H9 (cell line): ENCODE measurements at regions not wholly inside any gene's neighbourhood (a gene's known extent, or its start where the extent isn't known, plus 50 kb on each side); places are given as distances from the start of the nearest gene placed in this dataset.

Experiments used
- DNase-seq: peaks from one replicate; pipeline ENCODE4 v3.0.0-alpha.2; 2017
- H2AFZ ChIP-seq: one replicate; pipeline ENCODE4 v1.6.1; 2013; ENCODE audit warnings: mild to moderate bottlenecking, low read length, control low read depth, moderate library complexity
- H2AK5ac ChIP-seq: 2 replicates; pipeline ENCODE4 v1.6.1; 2013; ENCODE audit warnings: low read length, control low read depth, mixed read lengths; ENCODE audit not compliant: insufficient read length
- H2BK120ac ChIP-seq: one replicate; pipeline ENCODE4 v1.6.1; 2013; ENCODE audit warnings: low read depth, mild to moderate bottlenecking, low read length, control low read depth, inconsistent platforms; ENCODE audit not compliant: poor library complexity, severe bottlenecking
- H2BK12ac ChIP-seq: 2 replicates; pipeline ENCODE4 v1.6.1; 2013; ENCODE audit warnings: low read length, control low read depth, mixed read lengths, low read depth; ENCODE audit not compliant: insufficient read length
- H2BK15ac ChIP-seq: 2 replicates; pipeline ENCODE4 v1.6.1; 2013; ENCODE audit warnings: low read depth, low read length, control low read depth
- H2BK20ac ChIP-seq: one replicate; pipeline ENCODE4 v1.6.1; 2013; ENCODE audit warnings: low read depth, mild to moderate bottlenecking, low read length, control low read depth, inconsistent platforms; ENCODE audit not compliant: poor library complexity, severe bottlenecking
- H2BK5ac ChIP-seq: 2 replicates; pipeline ENCODE4 v1.6.1; 2013; ENCODE audit warnings: low read length, control low read depth, mixed read lengths; ENCODE audit not compliant: insufficient read length
- H3K14ac ChIP-seq: 2 replicates; pipeline ENCODE4 v1.6.1; 2013; ENCODE audit warnings: low read length, control low read depth; ENCODE audit not compliant: insufficient read depth
- H3K18ac ChIP-seq: 2 replicates; pipeline ENCODE4 v1.6.1; 2013; ENCODE audit warnings: low read depth, mild to moderate bottlenecking, mixed read lengths, low read length, control low read depth; ENCODE audit not compliant: insufficient read length
- H3K23ac ChIP-seq: 2 replicates; pipeline ENCODE4 v1.6.1; 2013; ENCODE audit warnings: low read length, control low read depth, mixed read lengths, low read depth; ENCODE audit not compliant: insufficient read length
- H3K23me2 ChIP-seq: 2 replicates; pipeline ENCODE4 v1.6.1; 2013; ENCODE audit warnings: low read depth, mild to moderate bottlenecking, mixed read lengths, low read length, control low read depth; ENCODE audit not compliant: insufficient read length, poor library complexity, severe bottlenecking
- H3K27ac ChIP-seq: 2 replicates; pipeline ENCODE4 v1.5.1; 2013; ENCODE audit warnings: low read length, control low read depth, mixed read lengths, low read depth; ENCODE audit not compliant: insufficient read length
- H3K27me3 ChIP-seq: 2 replicates; pipeline ENCODE4 v1.6.1; 2013; ENCODE audit warnings: low read length, control low read depth, inconsistent platforms; ENCODE audit not compliant: insufficient read depth
- H3K4ac ChIP-seq: 2 replicates; pipeline ENCODE4 v1.6.1; 2013; ENCODE audit warnings: low read depth, mild to moderate bottlenecking, control low read depth, inconsistent platforms, low read length, moderate library complexity
- H3K4me1 ChIP-seq: 2 replicates; pipeline ENCODE4 v1.6.1; 2013; ENCODE audit warnings: low read length, control low read depth, inconsistent platforms; ENCODE audit not compliant: insufficient read depth
- H3K4me2 ChIP-seq: 2 replicates; pipeline ENCODE4 v1.6.1; 2013; ENCODE audit warnings: low read length, control low read depth, mixed read lengths; ENCODE audit not compliant: insufficient read length, insufficient read depth
- H3K56ac ChIP-seq: 2 replicates; pipeline ENCODE4 v1.6.1; 2013; ENCODE audit warnings: low read depth, mild to moderate bottlenecking, mixed read lengths, low read length, control low read depth; ENCODE audit not compliant: insufficient read length
- H3K79me1 ChIP-seq: 2 replicates; pipeline ENCODE4 v1.6.1; 2013; ENCODE audit warnings: low read depth, mild to moderate bottlenecking, moderate library complexity, low read length, control low read depth, inconsistent platforms; ENCODE audit not compliant: insufficient read depth, poor library complexity, severe bottlenecking
- H3K79me2 ChIP-seq: 2 replicates; pipeline ENCODE4 v1.6.1; 2013; ENCODE audit warnings: low read length, control low read depth, inconsistent platforms; ENCODE audit not compliant: insufficient read depth
- H3K9ac ChIP-seq: 2 replicates; pipeline ENCODE4 v1.6.1; 2013; ENCODE audit warnings: low read length, control low read depth, mixed read lengths; ENCODE audit not compliant: insufficient read length; ENCODE audit errors: extremely low read depth
- H3K9me3 ChIP-seq: one replicate; pipeline ENCODE4 v1.6.1; 2013; ENCODE audit warnings: low read depth, low read length, inconsistent platforms; ENCODE audit not compliant: control insufficient read depth
- H3T11ph ChIP-seq: one replicate; pipeline ENCODE4 v1.6.1; 2013; ENCODE audit warnings: mild to moderate bottlenecking, low read length, control low read depth, inconsistent platforms
- H4K20me1 ChIP-seq: one replicate; pipeline ENCODE4 v1.6.1; 2013; ENCODE audit not compliant: control insufficient read depth, insufficient read length, insufficient read depth
- H4K5ac ChIP-seq: 2 replicates; pipeline ENCODE4 v1.6.1; 2013; ENCODE audit warnings: low read depth, mild to moderate bottlenecking, mixed read lengths, low read length, control low read depth; ENCODE audit not compliant: insufficient read length
- H4K8ac ChIP-seq: replicated peaks from 2 replicates; pipeline ENCODE4 v1.6.1; 2013; ENCODE audit warnings: low read length, control low read depth, mixed read lengths, low read depth; ENCODE audit not compliant: insufficient read length
- H4K91ac ChIP-seq: 2 replicates; pipeline ENCODE4 v1.6.1; 2013; ENCODE audit warnings: low read depth, mild to moderate bottlenecking, moderate library complexity, mixed read lengths, low read length, control low read depth; ENCODE audit not compliant: insufficient read length
- H3K27ac Mint-ChIP-seq, 3 experiments: 2 replicates in 2 of 3; 3 replicates in 1 of 3; pipeline ENCODE4 v1.8.0; 2020 to 2021; ENCODE audit warnings: mixed read lengths in 3 of 3, mild to moderate bottlenecking in 1 of 3, moderate library complexity in 1 of 3
- H3K27me3 Mint-ChIP-seq: 2 replicates; pipeline ENCODE4 v1.8.0; 2021; ENCODE audit warnings: low read depth, mild to moderate bottlenecking, moderate library complexity, mixed read lengths
- H3K36me3 Mint-ChIP-seq, 3 experiments: 2 replicates in 2 of 3; 3 replicates in 1 of 3; pipeline ENCODE4 v1.8.0; 2020 to 2021; ENCODE audit warnings: low read depth in 3 of 3, mixed read lengths in 3 of 3; ENCODE audit not compliant: insufficient read depth in 1 of 3
- H3K4me1 Mint-ChIP-seq, 2 experiments: 2 replicates each; pipeline ENCODE4 v1.8.0; 2020; ENCODE audit warnings: mixed read lengths in 2 of 2
- H3K4me3 Mint-ChIP-seq, 2 experiments: 2 replicates in 1 of 2; 3 replicates in 1 of 2; pipeline ENCODE4 v1.8.0; 2020 to 2021; ENCODE audit warnings: mild to moderate bottlenecking in 2 of 2, mixed read lengths in 2 of 2, moderate library complexity in 1 of 2
- H3K9me3 Mint-ChIP-seq, 2 experiments: 2 replicates in 1 of 2; 3 replicates in 1 of 2; pipeline ENCODE4 v1.8.0; 2020; ENCODE audit warnings: mild to moderate bottlenecking in 2 of 2, mixed read lengths in 2 of 2, moderate library complexity in 1 of 2
- WGBS: extraction: QIAGEN DNeasy Blood & Tissue Kit; methylation state at CpG from one replicate; pipeline ENCODE4 v1.1.7; 2013; ENCODE audit warnings: missing lambda C conversion rate, low lambda C conversion rate, mixed read lengths; ENCODE audit not compliant: insufficient read length; ENCODE audit errors: extremely low coverage; 5-methylcytosine and 5-hydroxymethylcytosine counted together
- TF ChIP-seq, protein P1 (sequence below): fragments of 200-600 bp; sonication (generic); conservative IDR thresholded peaks from 3 replicates; pipeline ENCODE4 v1.8.0; 2021; ENCODE audit warnings: antibody characterized with exemption, mild to moderate bottlenecking

GRCh38 chr5:155260798-155261197, 247.2 kb downstream of the KIF4B start:
- Histone ChIP-seq H2BK20ac (no peak overlapping the region), H4K8ac (no peak overlapping the region), H3K4me2 (no peak overlapping the region), H2AK5ac (no peak overlapping the region), H3K4me1 (peaks cover 5% of the 10 kb centered on the region; the same call in 1 of the 2 replicates), H3K27ac (no peak overlapping the region), H3K56ac (no peak overlapping the region), H3K23ac (no peak overlapping the region), H2AFZ (no peak overlapping the region), H2BK15ac (no peak overlapping the region), H4K91ac (no peak overlapping the region), H3K79me1 (no peaks in the 10 kb centered on the region), H2BK120ac (no peak overlapping the region), H3T11ph (no peak overlapping the region), H3K23me2 (no peaks in the 10 kb centered on the region), H4K20me1 (no peaks in the 10 kb centered on the region), H3K9ac (no peak overlapping the region), H3K4ac (no peak overlapping the region), H3K9me3 (no peaks in the 10 kb centered on the region), H2BK12ac (no peak overlapping the region), H3K14ac (no peak overlapping the region), H3K27me3 (no peaks in the 10 kb centered on the region), H4K5ac (no peak overlapping the region), H3K18ac (no peak overlapping the region), H2BK5ac (no peak overlapping the region), H3K79me2 (no peaks in the 10 kb centered on the region)
- H3K27ac Mint-ChIP-seq: no peak overlapping the region
- H3K4me1 Mint-ChIP-seq: 0 out of 4 replicates have a peak, but pooled peaks cover 4 to 5% of the 10 kb centered on the region in 2 experiments
- no peaks in the 10 kb centered on the region; a peak in 1 of 7 replicates for H3K36me3 Mint-ChIP-seq
- H3K4me3 Mint-ChIP-seq: no peak overlapping the region
- no peaks in the 10 kb centered on the region; the same call in 1 of the 2 replicates for H3K27me3 Mint-ChIP-seq
- no peaks in the 10 kb centered on the region for H3K9me3 Mint-ChIP-seq
- WGBS: no CpG with 5 or more reads among the region's 3 CpGs
- TF ChIP-seq, protein P1, sequence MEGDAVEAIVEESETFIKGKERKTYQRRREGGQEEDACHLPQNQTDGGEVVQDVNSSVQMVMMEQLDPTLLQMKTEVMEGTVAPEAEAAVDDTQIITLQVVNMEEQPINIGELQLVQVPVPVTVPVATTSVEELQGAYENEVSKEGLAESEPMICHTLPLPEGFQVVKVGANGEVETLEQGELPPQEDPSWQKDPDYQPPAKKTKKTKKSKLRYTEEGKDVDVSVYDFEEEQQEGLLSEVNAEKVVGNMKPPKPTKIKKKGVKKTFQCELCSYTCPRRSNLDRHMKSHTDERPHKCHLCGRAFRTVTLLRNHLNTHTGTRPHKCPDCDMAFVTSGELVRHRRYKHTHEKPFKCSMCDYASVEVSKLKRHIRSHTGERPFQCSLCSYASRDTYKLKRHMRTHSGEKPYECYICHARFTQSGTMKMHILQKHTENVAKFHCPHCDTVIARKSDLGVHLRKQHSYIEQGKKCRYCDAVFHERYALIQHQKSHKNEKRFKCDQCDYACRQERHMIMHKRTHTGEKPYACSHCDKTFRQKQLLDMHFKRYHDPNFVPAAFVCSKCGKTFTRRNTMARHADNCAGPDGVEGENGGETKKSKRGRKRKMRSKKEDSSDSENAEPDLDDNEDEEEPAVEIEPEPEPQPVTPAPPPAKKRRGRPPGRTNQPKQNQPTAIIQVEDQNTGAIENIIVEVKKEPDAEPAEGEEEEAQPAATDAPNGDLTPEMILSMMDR: peak; percentile 69
- peak; percentile 72 for DNase-seq
